ENCODE measurements at regions not wholly inside any gene's neighbourhood (a gene's known extent, or its start where the extent isn't known, plus 50 kb on each side); places are given as distances from the start of the nearest gene placed in this dataset.
A peak's percentile ranks its signal among the peaks of the same experiment; 100 is the strongest.

DNA sequence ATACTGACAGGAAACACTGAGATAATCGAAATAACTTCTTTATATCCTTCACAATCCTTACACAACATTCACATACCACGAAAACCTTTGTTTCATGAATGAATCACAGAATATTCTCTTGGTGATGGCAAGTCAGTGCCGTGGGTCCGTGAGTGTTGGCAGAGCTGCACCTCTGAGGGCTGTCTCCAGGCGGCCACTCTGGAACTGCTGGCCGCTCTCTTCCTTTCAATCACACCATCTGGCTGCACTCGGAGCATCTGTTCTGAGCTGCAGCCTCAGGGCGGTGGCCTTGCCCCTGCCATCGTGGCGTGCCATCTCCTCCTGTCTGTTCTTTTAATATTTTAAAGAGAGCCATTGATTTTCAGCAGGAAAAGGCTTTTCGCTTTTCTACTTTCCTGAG lies 129.4 kb upstream of the AFDN start:
- H3K36me3 ChIP-seq (ENCODE audit: control insufficient read depth in 1 of 2, insufficient read depth in 2 of 2, low read length in 2 of 2), result no peaks in the 10 kb centered on the region
- H3K27me3 ChIP-seq (ENCODE audit: low read depth, low read length), result no peaks in the 10 kb centered on the region
- no peak overlapping the region for H3K4me3 ChIP-seq (ENCODE audit: low read depth in 1 of 2, low read length in 2 of 2)
- peaks cover 3 to 5% of the 10 kb centered on the region in 2 donors for H3K4me1 ChIP-seq (ENCODE audit: control insufficient read depth in 1 of 2, insufficient read depth in 2 of 2, low read length in 2 of 2)
- H3K27ac ChIP-seq (ENCODE audit: low read length), result no peak overlapping the region
- no peaks in the 10 kb centered on the region for H3K9me3 ChIP-seq (ENCODE audit: control insufficient read depth in 1 of 2, low read length in 2 of 2)

DNA sequence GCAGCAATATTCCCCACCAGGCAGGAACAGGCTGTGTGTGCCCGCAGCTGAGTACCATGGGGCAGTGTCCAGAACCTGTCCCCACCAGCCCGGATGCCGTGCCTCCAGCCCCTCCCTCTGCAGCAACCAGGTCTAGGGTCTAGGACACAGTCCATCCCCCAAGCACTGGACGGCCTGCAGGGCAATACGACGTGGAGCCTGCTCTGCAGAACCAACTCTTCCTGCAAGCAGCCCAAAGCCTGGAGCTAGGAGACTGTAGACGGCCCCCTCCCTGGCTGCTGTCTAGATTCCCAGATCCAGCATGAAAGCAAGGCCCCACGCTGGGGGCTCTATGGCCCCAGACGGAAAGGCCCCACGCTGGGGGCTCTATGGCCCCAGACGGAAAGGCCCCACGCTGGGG lies 128.2 kb upstream of the AFDN start:
- no peak overlapping the region for H3K4me3 ChIP-seq (ENCODE audit: low read depth in 1 of 2, low read length in 2 of 2)
- H3K27me3 ChIP-seq (ENCODE audit: low read depth, low read length), result no peaks in the 10 kb centered on the region
- H3K9me3 ChIP-seq (ENCODE audit: control insufficient read depth in 1 of 2, low read length in 2 of 2), result no peaks in the 10 kb centered on the region
- H3K27ac ChIP-seq (ENCODE audit: low read length), result no peak overlapping the region
- H3K36me3 ChIP-seq (ENCODE audit: control insufficient read depth in 1 of 2, insufficient read depth in 2 of 2, low read length in 2 of 2), result no peaks in the 10 kb centered on the region
- H3K4me1 ChIP-seq (ENCODE audit: control insufficient read depth in 1 of 2, insufficient read depth in 2 of 2, low read length in 2 of 2), result peaks cover 3 to 5% of the 10 kb centered on the region in 2 donors

DNA sequence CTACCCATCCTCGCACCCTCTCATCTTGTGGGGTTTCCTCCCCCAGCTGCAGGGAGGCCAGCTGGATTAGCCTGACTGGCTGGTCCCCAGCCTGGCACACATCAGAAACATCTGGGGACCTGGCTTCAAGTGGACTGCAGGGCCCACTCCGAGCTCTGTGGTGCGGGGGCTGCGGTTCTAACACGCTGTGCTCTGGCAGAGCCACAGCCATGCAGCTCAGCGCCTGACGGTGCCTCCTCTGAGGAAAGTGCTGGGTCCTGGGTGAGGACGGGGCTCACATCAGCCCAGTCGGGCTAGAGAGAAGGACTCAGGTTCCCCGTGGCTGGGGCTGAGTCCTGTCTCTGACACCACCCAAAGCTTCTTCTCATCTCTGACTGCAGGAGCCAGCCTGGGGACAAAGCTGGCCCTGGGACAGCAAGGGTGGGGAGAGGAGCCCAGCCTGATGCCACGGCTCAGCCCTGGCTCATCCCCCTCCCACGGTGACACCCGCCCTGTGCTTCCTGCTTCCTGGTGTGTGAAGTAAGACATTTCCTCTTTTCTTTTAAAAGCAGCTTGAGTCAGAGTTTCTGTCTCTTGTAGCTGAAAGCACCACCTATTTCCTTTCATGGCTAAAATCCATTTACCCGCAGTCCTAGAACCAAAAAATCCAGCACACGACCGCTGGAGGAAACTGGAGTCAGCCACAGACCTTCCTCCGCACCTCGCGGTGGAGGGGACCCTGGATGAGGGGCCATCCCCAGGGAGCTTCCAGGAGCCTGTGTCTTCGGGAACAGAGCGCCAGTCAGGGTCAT lies 127.4 kb upstream of the AFDN start:
- peak overlapping the region; percentile 69 for H3K27ac ChIP-seq (ENCODE audit: low read length)
- H3K36me3 ChIP-seq (ENCODE audit: control insufficient read depth in 1 of 2, insufficient read depth in 2 of 2, low read length in 2 of 2), result no peaks in the 10 kb centered on the region
- H3K4me3 ChIP-seq (ENCODE audit: low read depth in 1 of 2, low read length in 2 of 2), result peak overlapping the region in 1 of 2 donors; percentile 21
- H3K4me1 ChIP-seq (ENCODE audit: control insufficient read depth in 1 of 2, insufficient read depth in 2 of 2, low read length in 2 of 2), result peaks cover 3 to 5% of the 10 kb centered on the region in 2 donors
- no peaks in the 10 kb centered on the region for H3K27me3 ChIP-seq (ENCODE audit: low read depth, low read length)
- no peaks in the 10 kb centered on the region for H3K9me3 ChIP-seq (ENCODE audit: control insufficient read depth in 1 of 2, low read length in 2 of 2)

DNA sequence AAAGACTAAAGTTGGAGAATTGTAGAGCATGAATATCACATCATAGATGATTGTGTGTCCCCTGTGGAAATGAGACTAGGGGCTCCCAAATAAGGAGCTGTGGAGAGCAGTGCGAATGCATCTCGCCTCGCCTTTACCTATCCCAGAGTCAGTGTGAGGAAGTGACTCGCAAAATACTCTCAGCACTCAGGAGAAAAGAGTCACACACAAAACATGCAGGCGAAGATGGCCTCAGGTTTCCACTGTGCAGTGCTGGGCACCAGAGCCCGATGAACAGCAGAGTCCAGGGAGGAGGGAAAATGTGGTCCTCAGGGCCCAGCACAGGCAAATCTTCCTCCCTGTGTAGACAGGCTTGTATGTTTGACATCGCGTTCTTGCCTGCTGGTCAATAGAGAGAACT lies 126.5 kb upstream of the AFDN start:
- Histone ChIP-seq H3K4me3 (ENCODE audit: low read depth in 1 of 2, low read length in 2 of 2) (no peak overlapping the region), H3K4me1 (ENCODE audit: control insufficient read depth in 1 of 2, insufficient read depth in 2 of 2, low read length in 2 of 2) (peaks cover 3 to 5% of the 10 kb centered on the region in 2 donors), H3K9me3 (ENCODE audit: control insufficient read depth in 1 of 2, low read length in 2 of 2) (no peaks in the 10 kb centered on the region), H3K27me3 (ENCODE audit: low read depth, low read length) (no peaks in the 10 kb centered on the region), H3K27ac (ENCODE audit: low read length) (no peak overlapping the region), H3K36me3 (ENCODE audit: control insufficient read depth in 1 of 2, insufficient read depth in 2 of 2, low read length in 2 of 2) (no peaks in the 10 kb centered on the region)

DNA sequence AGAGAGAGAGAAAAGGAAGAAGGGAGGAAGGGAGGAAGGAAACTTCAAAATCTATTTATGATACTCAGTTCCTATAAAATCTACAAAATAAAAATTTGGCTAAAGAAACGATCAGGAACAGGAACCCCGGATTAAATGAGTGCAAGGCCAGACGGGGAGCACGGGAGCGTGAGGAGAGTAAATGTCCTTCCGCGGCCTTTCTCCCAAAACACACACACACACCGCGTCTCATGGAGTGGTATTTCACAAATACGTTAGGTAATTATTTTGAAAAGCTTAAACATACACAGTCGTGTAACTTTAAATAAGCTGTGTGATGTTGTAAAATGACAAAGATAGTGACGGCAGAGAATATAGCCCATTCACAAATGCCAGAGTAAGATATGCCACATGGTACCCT lies 125.7 kb upstream of the AFDN start:
- H3K4me1 ChIP-seq (ENCODE audit: control insufficient read depth in 1 of 2, insufficient read depth in 2 of 2, low read length in 2 of 2), result peaks cover 3 to 5% of the 10 kb centered on the region in 2 donors
- H3K36me3 ChIP-seq (ENCODE audit: control insufficient read depth in 1 of 2, insufficient read depth in 2 of 2, low read length in 2 of 2), result no peaks in the 10 kb centered on the region
- no peaks in the 10 kb centered on the region for H3K27me3 ChIP-seq (ENCODE audit: low read depth, low read length)
- no peak overlapping the region for H3K4me3 ChIP-seq (ENCODE audit: low read depth in 1 of 2, low read length in 2 of 2)
- no peak overlapping the region for H3K27ac ChIP-seq (ENCODE audit: low read length)
- no peaks in the 10 kb centered on the region for H3K9me3 ChIP-seq (ENCODE audit: control insufficient read depth in 1 of 2, low read length in 2 of 2)

DNA sequence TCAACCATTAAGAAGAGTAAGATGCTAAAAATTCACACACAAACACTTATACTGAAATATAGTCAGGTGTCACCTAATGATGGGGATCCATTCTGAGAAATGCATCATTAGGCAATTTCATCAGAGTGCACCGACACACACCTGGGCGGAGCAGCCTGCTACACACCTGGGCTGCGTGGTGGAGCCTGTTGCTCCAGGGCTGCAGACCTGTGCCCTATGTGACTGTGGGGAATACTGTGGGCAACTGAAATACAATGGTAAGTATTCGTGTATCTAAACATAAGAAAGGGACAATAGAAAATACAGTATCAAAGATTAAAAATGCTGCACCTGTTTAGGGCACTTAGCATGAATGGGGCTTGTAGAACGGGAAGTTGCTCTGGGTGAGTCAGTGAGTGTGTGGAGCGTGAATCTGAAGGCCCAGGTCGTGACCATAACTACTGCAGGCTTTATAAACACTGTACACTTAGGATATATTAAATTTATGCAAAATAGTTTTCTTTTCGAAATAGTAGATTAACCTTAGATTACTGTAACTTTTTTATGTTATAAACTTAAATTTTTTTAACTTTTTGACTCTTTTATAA lies 124.4 kb upstream of the AFDN start:
- Histone ChIP-seq H3K36me3 (ENCODE audit: control insufficient read depth in 1 of 2, insufficient read depth in 2 of 2, low read length in 2 of 2) (no peaks in the 10 kb centered on the region), H3K9me3 (ENCODE audit: control insufficient read depth in 1 of 2, low read length in 2 of 2) (no peaks in the 10 kb centered on the region), H3K4me3 (ENCODE audit: low read depth in 1 of 2, low read length in 2 of 2) (no peak overlapping the region), H3K27ac (ENCODE audit: low read length) (no peak overlapping the region), H3K4me1 (ENCODE audit: control insufficient read depth in 1 of 2, insufficient read depth in 2 of 2, low read length in 2 of 2) (peaks cover 3 to 5% of the 10 kb centered on the region in 2 donors), H3K27me3 (ENCODE audit: low read depth, low read length) (no peaks in the 10 kb centered on the region)

DNA sequence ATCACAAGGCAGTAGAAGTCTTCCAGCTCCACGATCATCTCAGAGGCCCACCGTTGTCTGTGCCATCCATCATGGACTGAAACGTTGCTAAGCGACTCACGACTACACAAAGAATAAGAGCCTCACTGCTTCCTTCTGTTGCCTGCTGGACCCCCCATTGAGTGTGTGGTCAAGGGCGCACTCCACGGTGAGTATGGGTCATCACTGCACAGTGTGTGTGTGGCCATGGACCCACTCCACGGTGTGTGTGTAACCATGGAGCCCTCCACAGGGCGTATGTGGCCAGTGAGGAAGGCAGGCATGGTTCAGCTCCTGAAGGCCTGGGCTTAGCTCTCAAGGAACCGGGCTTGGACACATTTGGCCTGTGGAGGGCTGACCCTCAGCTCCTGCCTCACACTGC lies 123.4 kb upstream of the AFDN start:
- peaks cover 3 to 5% of the 10 kb centered on the region in 2 donors for H3K4me1 ChIP-seq (ENCODE audit: control insufficient read depth in 1 of 2, insufficient read depth in 2 of 2, low read length in 2 of 2)
- no peaks in the 10 kb centered on the region for H3K27me3 ChIP-seq (ENCODE audit: low read depth, low read length)
- H3K36me3 ChIP-seq (ENCODE audit: control insufficient read depth in 1 of 2, insufficient read depth in 2 of 2, low read length in 2 of 2), result no peaks in the 10 kb centered on the region
- no peaks in the 10 kb centered on the region for H3K9me3 ChIP-seq (ENCODE audit: control insufficient read depth in 1 of 2, low read length in 2 of 2)
- H3K4me3 ChIP-seq (ENCODE audit: low read depth in 1 of 2, low read length in 2 of 2), result no peak overlapping the region
- no peak overlapping the region for H3K27ac ChIP-seq (ENCODE audit: low read length)

DNA sequence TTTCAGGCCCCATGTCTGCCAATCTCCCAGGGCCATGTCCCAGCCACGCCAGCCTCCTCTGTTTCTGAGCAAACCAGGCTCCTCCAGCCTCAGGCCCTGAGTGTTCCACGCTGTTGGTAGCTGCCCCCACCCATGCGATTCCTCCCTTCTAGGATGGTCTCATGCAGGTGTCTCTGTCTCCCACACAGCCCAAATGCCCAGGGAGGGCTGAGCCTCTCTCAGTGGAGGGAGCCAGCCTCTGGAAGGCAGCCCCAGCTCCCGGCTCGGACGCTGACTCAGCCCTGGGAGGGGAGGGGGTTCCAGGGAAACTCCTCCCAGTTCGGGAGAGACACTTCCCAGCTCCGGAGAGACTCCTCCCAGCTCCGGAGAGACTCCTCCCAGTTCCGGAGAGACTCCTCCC lies 122.9 kb upstream of the AFDN start:
- peaks cover 3 to 5% of the 10 kb centered on the region in 2 donors for H3K4me1 ChIP-seq (ENCODE audit: control insufficient read depth in 1 of 2, insufficient read depth in 2 of 2, low read length in 2 of 2)
- no peak overlapping the region for H3K27ac ChIP-seq (ENCODE audit: low read length)
- no peak overlapping the region for H3K4me3 ChIP-seq (ENCODE audit: low read depth in 1 of 2, low read length in 2 of 2)
- no peaks in the 10 kb centered on the region for H3K27me3 ChIP-seq (ENCODE audit: low read depth, low read length)
- H3K9me3 ChIP-seq (ENCODE audit: control insufficient read depth in 1 of 2, low read length in 2 of 2), result no peaks in the 10 kb centered on the region
- no peaks in the 10 kb centered on the region for H3K36me3 ChIP-seq (ENCODE audit: control insufficient read depth in 1 of 2, insufficient read depth in 2 of 2, low read length in 2 of 2)

DNA sequence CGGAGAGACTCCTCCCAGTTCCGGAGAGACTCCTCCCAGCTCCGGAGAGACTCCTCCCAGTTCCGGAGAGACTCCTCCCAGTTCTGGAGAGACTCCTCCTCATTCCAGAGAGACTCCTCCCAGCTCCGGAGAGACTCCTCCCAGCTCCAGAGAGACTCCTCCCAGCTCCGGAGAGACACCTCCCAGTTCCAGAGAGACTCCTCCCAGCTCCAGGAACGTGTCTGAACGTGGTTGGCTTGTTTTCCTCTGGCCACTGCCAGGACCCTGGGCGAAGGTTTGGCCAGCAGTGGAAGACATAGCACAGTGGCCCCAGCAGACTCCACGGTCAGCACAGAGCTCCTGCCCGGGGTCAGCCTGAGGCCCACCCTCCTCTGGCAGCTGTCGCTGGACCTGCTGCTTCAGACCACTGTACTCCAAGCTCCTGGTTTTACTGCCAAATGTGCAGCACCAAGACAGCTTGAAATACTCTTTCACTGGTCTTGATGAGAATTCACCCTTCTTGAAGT lies 122.3 kb upstream of the AFDN start:
- no peaks in the 10 kb centered on the region for H3K36me3 ChIP-seq (ENCODE audit: control insufficient read depth in 1 of 2, insufficient read depth in 2 of 2, low read length in 2 of 2)
- H3K9me3 ChIP-seq (ENCODE audit: control insufficient read depth in 1 of 2, low read length in 2 of 2), result no peaks in the 10 kb centered on the region
- no peaks in the 10 kb centered on the region for H3K27me3 ChIP-seq (ENCODE audit: low read depth, low read length)
- no peak overlapping the region for H3K4me3 ChIP-seq (ENCODE audit: low read depth in 1 of 2, low read length in 2 of 2)
- H3K4me1 ChIP-seq (ENCODE audit: control insufficient read depth in 1 of 2, insufficient read depth in 2 of 2, low read length in 2 of 2), result peaks cover 0 to 3% of the 10 kb centered on the region in 2 donors
- H3K27ac ChIP-seq (ENCODE audit: low read length), result no peak overlapping the region

DNA sequence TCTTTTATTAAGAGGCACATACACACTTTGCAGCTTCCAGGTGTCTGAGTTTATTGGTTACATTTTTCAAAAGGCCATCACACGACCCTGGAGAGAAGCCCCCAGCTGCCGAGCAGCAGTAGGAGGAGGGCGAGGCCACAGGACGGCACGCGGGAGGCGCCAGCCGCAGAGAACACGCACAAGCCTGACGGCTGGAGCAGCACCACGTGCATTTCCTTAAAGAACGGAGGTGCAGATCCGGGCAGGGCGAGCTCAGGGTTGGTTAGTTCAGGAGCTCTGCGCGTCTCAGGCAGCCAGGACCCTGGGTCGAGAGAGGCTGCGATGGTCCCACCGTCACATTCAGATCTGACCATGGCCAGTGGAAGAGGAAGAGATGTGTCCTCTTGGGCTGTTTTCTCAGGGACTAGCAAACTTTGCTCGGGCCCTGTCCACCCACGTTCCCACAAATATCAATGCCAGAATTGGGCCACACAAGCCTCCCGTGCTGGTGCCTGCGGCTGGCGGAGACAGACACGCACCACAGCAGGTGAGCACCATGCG lies 121.4 kb upstream of the AFDN start:
- H3K4me3 ChIP-seq (ENCODE audit: low read depth in 1 of 2, low read length in 2 of 2), result no peak overlapping the region
- no peaks in the 10 kb centered on the region for H3K9me3 ChIP-seq (ENCODE audit: control insufficient read depth in 1 of 2, low read length in 2 of 2)
- no peak overlapping the region for H3K27ac ChIP-seq (ENCODE audit: low read length)
- no peaks in the 10 kb centered on the region for H3K27me3 ChIP-seq (ENCODE audit: low read depth, low read length)
- no peaks in the 10 kb centered on the region for H3K36me3 ChIP-seq (ENCODE audit: control insufficient read depth in 1 of 2, insufficient read depth in 2 of 2, low read length in 2 of 2)
- peaks cover 0 to under 1% of the 10 kb centered on the region in 2 donors for H3K4me1 ChIP-seq (ENCODE audit: control insufficient read depth in 1 of 2, insufficient read depth in 2 of 2, low read length in 2 of 2)

DNA sequence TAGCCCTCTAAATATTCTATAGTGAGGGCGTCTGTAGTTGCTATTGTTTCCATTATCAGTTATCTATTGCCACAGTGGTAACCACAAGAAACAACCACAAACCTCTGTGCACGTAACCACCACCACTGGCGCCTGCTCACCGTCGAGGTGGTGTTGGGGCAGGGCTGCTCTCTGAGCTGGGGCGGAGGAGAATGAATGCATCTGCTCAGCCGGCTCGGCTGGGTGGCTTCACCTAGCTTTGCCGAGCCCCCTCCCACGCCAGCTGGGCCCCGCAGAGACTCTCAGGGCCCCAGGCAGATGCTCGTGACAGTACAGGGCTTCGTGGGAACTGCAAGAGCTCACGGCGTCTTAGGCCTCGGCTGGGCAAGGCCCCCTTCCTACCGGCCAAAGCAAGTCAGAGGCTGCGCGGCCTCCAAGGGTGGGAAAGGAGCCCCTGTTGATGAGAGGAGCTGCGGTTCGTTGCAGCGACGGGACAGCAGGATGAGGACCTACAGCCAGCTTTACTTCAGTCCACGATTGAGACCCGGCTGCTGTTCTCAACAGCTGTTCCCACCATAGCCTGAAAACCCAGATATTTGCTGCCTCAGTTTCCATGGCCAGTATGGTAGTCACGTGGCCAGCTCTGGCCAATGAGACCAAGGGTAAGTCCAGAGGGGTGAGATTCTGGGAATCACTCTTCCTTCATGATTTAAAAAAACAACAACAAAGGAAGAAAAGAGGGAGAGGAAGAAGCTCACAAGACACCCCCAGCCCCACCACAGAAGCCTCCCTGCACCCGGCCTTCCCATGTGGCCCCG lies 120.2 kb upstream of the AFDN start:
- Histone ChIP-seq H3K27me3 (ENCODE audit: low read depth, low read length) (no peaks in the 10 kb centered on the region), H3K4me3 (ENCODE audit: low read depth in 1 of 2, low read length in 2 of 2) (no peak overlapping the region), H3K36me3 (ENCODE audit: control insufficient read depth in 1 of 2, insufficient read depth in 2 of 2, low read length in 2 of 2) (no peaks in the 10 kb centered on the region), H3K9me3 (ENCODE audit: control insufficient read depth in 1 of 2, low read length in 2 of 2) (no peaks in the 10 kb centered on the region), H3K4me1 (ENCODE audit: control insufficient read depth in 1 of 2, insufficient read depth in 2 of 2, low read length in 2 of 2) (no peaks in the 10 kb centered on the region), H3K27ac (ENCODE audit: low read length) (no peak overlapping the region)
